GM12878 (cell line): ENCODE measurements at regions not wholly inside any gene's neighbourhood (a gene's known extent, or its start where the extent isn't known, plus 50 kb on each side); places are given as distances from the start of the nearest gene placed in this dataset.

Source experiments
- ATAC-seq: fragments of 200-7000 bp; cut with Tn5 transposase; 3 replicates; pipeline ENCODE4 v1.9.1; 2020; ENCODE audit warnings: mild to moderate bottlenecking, moderate library complexity
- BruUV-seq: library from RNA; stranded (reverse); fragments of 400-500 nt; replicated peaks from 2 replicates; lab custom pipeline; 2021; lab: Mats Ljungman, UMichigan
- CTCF ChIA-PET: fragments of 300-600 bp; sonication (Branson Sonifier 250); formaldehyde crosslinking; extraction: SDS; loops from one replicate; lab custom pipeline; 2021; ENCODE audit warnings: inconsistent platforms; lab: Yijun Ruan, JAX
- POLR2A ChIA-PET: fragments of 350-600 bp; formaldehyde crosslinking; extraction: SDS; loops from one replicate; lab custom pipeline; 2021; ENCODE audit warnings: inconsistent platforms; lab: Charles Lee
- RAD21 ChIA-PET: fragments of 300-600 bp; sonication (Branson Sonifier 250); formaldehyde crosslinking; loops from one replicate; lab custom pipeline; 2023; ENCODE audit warnings: antibody characterized with exemption; ENCODE audit not compliant: unreplicated experiment; lab: Charles Lee
- SMC1A ChIA-PET: fragments of 300-600 bp; sonication (Branson Sonifier 250); formaldehyde crosslinking; loops from one replicate; lab custom pipeline; 2023; ENCODE audit not compliant: unreplicated experiment, uncharacterized antibody; lab: Charles Lee
- DNase-seq: peaks from one replicate; pipeline ENCODE4 v3.0.0-alpha.2; 2011; ENCODE audit warnings: low read depth, low spot score
- FAIRE-seq: peaks from 3 replicates; lab custom pipeline; 2011; peaks lifted over from hg19 to GRCh38; lab: Jason Lieb, UNC
- H2AFZ ChIP-seq: 2 replicates; pipeline ENCODE4 v1.6.0; 2011; ENCODE audit warnings: low read depth, low read length, control low read depth; ENCODE audit not compliant: control insufficient read depth
- H3K27ac ChIP-seq: 2 replicates; pipeline ENCODE4 v1.5.1; 2011; ENCODE audit warnings: control low read depth; ENCODE audit not compliant: control insufficient read depth, insufficient read depth
- H3K27me3 ChIP-seq, 2 experiments: replicated peaks in 1 of 2; 2 replicates each; pipeline versions ENCODE4 v1.6.0 to v1.6.1; 2011; ENCODE audit warnings: low read length in 1 of 2; ENCODE audit not compliant: control insufficient read depth in 2 of 2, insufficient read depth in 2 of 2
- H3K36me3 ChIP-seq, 2 experiments: 2 replicates each; pipeline ENCODE4 v1.5.1; 2011; ENCODE audit warnings: low read length in 1 of 2; ENCODE audit not compliant: control insufficient read depth in 2 of 2, insufficient read depth in 2 of 2
- H3K4me1 ChIP-seq: 2 replicates; pipeline ENCODE4 v1.6.1; 2011; ENCODE audit warnings: mild to moderate bottlenecking, low read length, moderate library complexity, mixed read lengths; ENCODE audit not compliant: control insufficient read depth, insufficient read depth
- H3K4me2 ChIP-seq: 2 replicates; pipeline ENCODE4 v1.6.0; 2011; ENCODE audit warnings: control low read depth; ENCODE audit not compliant: control insufficient read depth, insufficient read depth
- H3K4me3 ChIP-seq: fragments of 200-600 bp; sonication (generic); 2 replicates; pipeline ENCODE4 v1.5.1; 2016
- H3K79me2 ChIP-seq: 2 replicates; pipeline ENCODE4 v1.6.0; 2011; ENCODE audit warnings: low read length; ENCODE audit not compliant: control insufficient read depth, insufficient read depth
- H3K9ac ChIP-seq: 2 replicates; pipeline ENCODE4 v1.8.0; 2011; ENCODE audit warnings: low read length, control low read depth, mixed read lengths; ENCODE audit not compliant: control insufficient read depth, insufficient read depth
- H3K9me3 ChIP-seq: replicated peaks from 3 replicates; pipeline ENCODE4 v1.5.1; 2011; ENCODE audit warnings: mild to moderate bottlenecking, low read length; ENCODE audit not compliant: control insufficient read depth, insufficient read depth
- H4K20me1 ChIP-seq: 2 replicates; pipeline ENCODE4 v1.6.0; 2011; ENCODE audit not compliant: control insufficient read depth, insufficient read depth
- FOS ChIP-seq: IDR thresholded peaks from 3 replicates; pipeline ENCODE4 v1.6.1; 2011; ENCODE audit warnings: borderline replicate concordance; ENCODE audit not compliant: insufficient read length; ENCODE audit errors: extremely low read depth
- MXI1 ChIP-seq: fragments of 150-350 bp; IDR thresholded peaks from 2 replicates; pipeline ENCODE4 v1.6.1; 2011; ENCODE audit warnings: low read depth, mild to moderate bottlenecking, inconsistent platforms, low read length, improper control_type of control experiment
- NBN ChIP-seq: fragments of 450-650 bp; IDR thresholded peaks from 2 replicates; pipeline ENCODE4 v1.6.1; 2016
- NRF1 ChIP-seq: conservative IDR thresholded peaks from 2 replicates; pipeline ENCODE4 v1.6.1; 2011; ENCODE audit warnings: mild to moderate bottlenecking, low read depth, low read length, improper control_type of control experiment
- RCOR1 ChIP-seq: conservative IDR thresholded peaks from 2 replicates; pipeline ENCODE4 v1.6.1; 2012; ENCODE audit warnings: low read depth, low read length, improper control_type of control experiment
- SIX5 ChIP-seq: IDR thresholded peaks from 2 replicates; pipeline ENCODE4 v1.6.1; 2011; ENCODE audit warnings: mild to moderate bottlenecking, low read depth, low read length, moderate library complexity; ENCODE audit not compliant: severe bottlenecking
- SMC3 ChIP-seq: IDR thresholded peaks from 2 replicates; pipeline ENCODE4 v1.6.1; 2011; ENCODE audit warnings: low read length, improper control_type of control experiment, borderline replicate concordance
- SREBF2 ChIP-seq: IDR thresholded peaks from 2 replicates; pipeline ENCODE4 v1.6.1; 2012; ENCODE audit warnings: mild to moderate bottlenecking, low read length
- TBL1XR1 ChIP-seq: IDR thresholded peaks from 2 replicates; pipeline ENCODE4 v1.6.1; 2012; ENCODE audit warnings: low read depth, low read length, improper control_type of control experiment
- in situ Hi-C: fragments of 300-500 bp; cut with MboI; formaldehyde crosslinking; loops from 9 replicates; pipeline ENCODE4 v1.14.3; 2018; ENCODE audit warnings: mixed read lengths
- intact Hi-C: fragments of 100-400 bp; cut with micrococcal nuclease; formaldehyde crosslinking; loops from one replicate; pipeline ENCODE4 v1.14.2; 2022; ENCODE audit not compliant: unreplicated experiment
- TF ChIP-seq, protein P1 (sequence below): fragments of 450-650 bp; IDR thresholded peaks from 2 replicates; pipeline ENCODE4 v1.6.1; 2017; ENCODE audit warnings: mild to moderate bottlenecking

DNA sequence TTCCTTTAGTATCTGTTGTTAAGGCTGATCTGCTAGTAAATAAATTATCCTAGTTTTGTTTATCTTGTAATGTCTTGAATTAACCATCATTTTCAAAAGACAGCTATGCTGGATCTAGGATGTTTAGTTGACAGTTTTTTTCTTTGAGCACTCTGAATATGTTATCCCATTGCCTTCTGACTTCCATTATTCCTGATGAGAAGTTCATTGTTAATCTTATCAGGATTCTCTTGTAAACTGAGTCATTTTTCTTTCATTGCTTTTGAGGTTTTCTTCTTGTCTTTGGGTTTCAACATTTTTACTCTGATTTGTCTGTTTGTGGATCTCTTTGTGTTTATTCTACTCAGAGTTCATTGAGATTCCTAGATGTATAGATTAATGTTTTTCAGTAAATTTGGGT is 157.7 kb downstream of the WNT7A start:
- FAIRE-seq, result no peak
- RAD21 ChIA-PET, result no interaction called here
- no peak overlapping the region for H2AFZ ChIP-seq
- no peaks in the 10 kb centered on the region for H3K9me3 ChIP-seq
- TF ChIP-seq NBN (no peak), SIX5 (no peak), SREBF2 (no peak), SMC3 (no peak), TBL1XR1 (no peak), NRF1 (no peak), FOS (no peak), RCOR1 (no peak), MXI1 (no peak)
- TF ChIP-seq, protein P1, sequence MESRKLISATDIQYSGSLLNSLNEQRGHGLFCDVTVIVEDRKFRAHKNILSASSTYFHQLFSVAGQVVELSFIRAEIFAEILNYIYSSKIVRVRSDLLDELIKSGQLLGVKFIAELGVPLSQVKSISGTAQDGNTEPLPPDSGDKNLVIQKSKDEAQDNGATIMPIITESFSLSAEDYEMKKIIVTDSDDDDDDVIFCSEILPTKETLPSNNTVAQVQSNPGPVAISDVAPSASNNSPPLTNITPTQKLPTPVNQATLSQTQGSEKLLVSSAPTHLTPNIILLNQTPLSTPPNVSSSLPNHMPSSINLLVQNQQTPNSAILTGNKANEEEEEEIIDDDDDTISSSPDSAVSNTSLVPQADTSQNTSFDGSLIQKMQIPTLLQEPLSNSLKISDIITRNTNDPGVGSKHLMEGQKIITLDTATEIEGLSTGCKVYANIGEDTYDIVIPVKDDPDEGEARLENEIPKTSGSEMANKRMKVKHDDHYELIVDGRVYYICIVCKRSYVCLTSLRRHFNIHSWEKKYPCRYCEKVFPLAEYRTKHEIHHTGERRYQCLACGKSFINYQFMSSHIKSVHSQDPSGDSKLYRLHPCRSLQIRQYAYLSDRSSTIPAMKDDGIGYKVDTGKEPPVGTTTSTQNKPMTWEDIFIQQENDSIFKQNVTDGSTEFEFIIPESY, result no peak
- POLR2A ChIA-PET, result no interaction called here
- H4K20me1 ChIP-seq, result no peaks in the 10 kb centered on the region
- H3K27ac ChIP-seq, result no peak overlapping the region
- BruUV-seq, result no TSS peak
- DNase-seq, result no peak
- no peaks in the 10 kb centered on the region for H3K4me1 ChIP-seq
- no peaks in the 10 kb centered on the region for H3K79me2 ChIP-seq
- in situ Hi-C loops (no loop called here), intact Hi-C loops (no loop called here)
- ATAC-seq, result no peak
- no peaks in the 10 kb centered on the region for H3K36me3 ChIP-seq
- CTCF ChIA-PET, result no interaction called here
- H3K4me3 ChIP-seq, result no peak overlapping the region
- no peaks in the 10 kb centered on the region for H3K27me3 ChIP-seq
- SMC1A ChIA-PET, result no interaction called here
- no peak overlapping the region for H3K9ac ChIP-seq
- no peak overlapping the region for H3K4me2 ChIP-seq
